HepG2 (cell line): ENCODE measurements at regions not wholly inside any gene's neighbourhood (a gene's known extent, or its start where the extent isn't known, plus 50 kb on each side); places are given as distances from the start of the nearest gene placed in this dataset.

Experiments
- BHLHE40 ChIP-seq: IDR thresholded peaks from 2 replicates; pipeline ENCODE4 v1.6.1; 2011; ENCODE audit warnings: low read length, improper control_type of control experiment
- HDAC2 ChIP-seq: sonication (generic); formaldehyde crosslinking; IDR thresholded peaks from 2 replicates; pipeline ENCODE4 v1.4.0; 2020; ENCODE audit warnings: missing genetic modification reagents
- HNF4A ChIP-seq: sonication (generic); formaldehyde crosslinking; IDR thresholded peaks from 2 replicates; pipeline ENCODE4 v1.4.0; 2020; ENCODE audit warnings: missing genetic modification reagents
- IKZF1 ChIP-seq: fragments of 450-650 bp; IDR thresholded peaks from 2 replicates; pipeline ENCODE4 v1.7.1; 2016
- KLF12 ChIP-seq: sonication (generic); formaldehyde crosslinking; IDR thresholded peaks from 2 replicates; pipeline ENCODE4 v1.4.0; 2020; ENCODE audit warnings: missing genetic modification reagents, borderline replicate concordance
- NR2F6 ChIP-seq, 2 experiments: IDR thresholded peaks; 2 replicates each; pipeline ENCODE4 v1.6.1; 2016; ENCODE audit warnings: antibody characterized with exemption in 1 of 2, mild to moderate bottlenecking in 1 of 2
- POGZ ChIP-seq: sonication (generic); formaldehyde crosslinking; IDR thresholded peaks from 2 replicates; pipeline ENCODE4 v1.4.0; 2020; ENCODE audit warnings: mild to moderate bottlenecking, missing genetic modification reagents
- RBFOX2 ChIP-seq: fragments of 200-400 bp; formaldehyde crosslinking; IDR thresholded peaks from 2 replicates; pipeline ENCODE4 v1.6.1; 2017; ENCODE audit warnings: low read depth, mild to moderate bottlenecking, low read length
- SOX5 ChIP-seq: IDR thresholded peaks from 2 replicates; pipeline ENCODE4 v1.6.1; 2016; ENCODE audit warnings: borderline replicate concordance
- SOX6 ChIP-seq, 2 experiments: fragments of 450-650 bp in 1 of 2; sonication (generic) in 1 of 2; formaldehyde crosslinking in 1 of 2; IDR thresholded peaks; 2 replicates each; pipeline versions ENCODE4 v1.4.0 to v1.6.1; 2017 to 2020; ENCODE audit warnings: antibody characterized with exemption in 1 of 2, mild to moderate bottlenecking in 1 of 2, missing genetic modification reagents in 1 of 2
- THYN1 ChIP-seq: sonication (generic); formaldehyde crosslinking; IDR thresholded peaks from 2 replicates; pipeline ENCODE4 v1.8.1; 2023; ENCODE audit warnings: low read depth, mild to moderate bottlenecking, moderate library complexity, missing genetic modification reagents, borderline replicate concordance
- TSC22D2 ChIP-seq: sonication (generic); formaldehyde crosslinking; IDR thresholded peaks from 2 replicates; pipeline ENCODE4 v1.5.1; 2020; ENCODE audit warnings: missing genetic modification reagents, mild to moderate bottlenecking, borderline replicate concordance
- ZEB1 ChIP-seq: IDR thresholded peaks from 2 replicates; pipeline ENCODE4 v1.6.1; 2012; ENCODE audit warnings: mild to moderate bottlenecking, low read depth, inconsistent platforms; ENCODE audit not compliant: insufficient replicate concordance
- ZFP36 ChIP-seq: fragments of 150-350 bp; IDR thresholded peaks from 2 replicates; pipeline ENCODE4 v1.6.1; 2018; ENCODE audit warnings: borderline replicate concordance, low read length, low read depth; ENCODE audit not compliant: partially characterized antibody
- ZFY ChIP-seq: sonication (generic); formaldehyde crosslinking; IDR thresholded peaks from 2 replicates; pipeline ENCODE4 v1.4.0; 2020; ENCODE audit warnings: missing genetic modification reagents
- ZKSCAN1 ChIP-seq: fragments of 150-350 bp; IDR thresholded peaks from 2 replicates; pipeline ENCODE4 v1.6.1; 2014; ENCODE audit warnings: low read length
- ZMYM4 ChIP-seq: sonication (generic); formaldehyde crosslinking; IDR thresholded peaks from 2 replicates; pipeline ENCODE4 v1.8.1; 2023; ENCODE audit warnings: mild to moderate bottlenecking, missing genetic modification reagents
- ZNF550 ChIP-seq: sonication (generic); formaldehyde crosslinking; IDR thresholded peaks from 2 replicates; pipeline ENCODE4 v1.4.0; 2020; ENCODE audit warnings: mild to moderate bottlenecking, missing genetic modification reagents, borderline replicate concordance
- TF ChIP-seq, protein P1 (sequence below): sonication (generic); formaldehyde crosslinking; IDR thresholded peaks from 2 replicates; pipeline ENCODE4 v1.5.0; 2020; ENCODE audit warnings: mild to moderate bottlenecking, missing genetic modification reagents
- TF ChIP-seq, protein P2 (sequence below): sonication (generic); formaldehyde crosslinking; IDR thresholded peaks from 2 replicates; pipeline ENCODE4 v1.4.0; 2020; ENCODE audit warnings: missing genetic modification reagents
- TF ChIP-seq, protein P3 (sequence below): sonication (generic); formaldehyde crosslinking; IDR thresholded peaks from 2 replicates; pipeline ENCODE4 v1.4.0; 2020; ENCODE audit warnings: missing genetic modification reagents
- TF ChIP-seq, protein P4 (sequence below): IDR thresholded peaks from 2 replicates; pipeline ENCODE4 v1.6.1; 2012; ENCODE audit warnings: inconsistent platforms
- TF ChIP-seq, protein P5 (sequence below): sonication (generic); formaldehyde crosslinking; IDR thresholded peaks from 2 replicates; pipeline ENCODE4 v1.4.0; 2020; ENCODE audit warnings: mild to moderate bottlenecking, missing genetic modification reagents

DNA sequence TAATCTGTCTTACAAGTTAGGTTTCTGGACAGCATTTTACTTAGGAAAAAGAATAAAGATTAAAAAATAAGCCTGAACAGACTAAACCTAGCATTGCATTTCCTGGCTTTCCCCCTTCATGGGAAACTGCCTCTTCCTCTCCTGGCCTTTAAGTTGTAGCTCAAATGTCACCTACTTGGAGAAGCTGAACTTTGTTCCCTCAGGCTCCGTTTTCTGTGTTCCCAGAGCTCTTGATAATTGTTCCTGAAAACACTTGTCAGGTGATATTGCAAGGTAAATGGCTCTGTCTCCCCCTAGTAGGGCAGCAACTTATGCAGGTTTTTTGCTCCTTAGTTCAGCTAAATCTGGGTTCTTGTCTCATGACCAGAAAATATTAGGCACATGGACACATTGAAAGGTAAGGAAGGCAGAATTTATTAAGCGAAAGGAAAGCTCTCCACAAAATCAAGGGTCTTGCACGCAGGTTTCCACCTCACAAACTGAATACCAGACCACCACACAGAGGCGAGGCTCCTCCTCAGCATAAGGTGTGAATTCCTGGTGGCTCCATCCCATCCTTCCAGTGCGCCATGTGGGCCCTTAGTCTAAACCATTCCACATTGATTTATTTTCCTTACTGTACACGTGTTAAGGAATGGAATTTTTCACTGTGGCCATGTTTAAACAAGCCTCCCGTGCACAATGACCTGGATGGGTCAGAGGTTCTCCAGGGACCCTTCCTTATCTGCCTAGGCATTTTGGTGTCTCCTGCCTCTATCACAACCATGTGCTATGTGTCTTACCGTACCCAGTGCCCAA is 229.3 kb downstream of the HNMT start (continued):
- TF ChIP-seq, protein P1, sequence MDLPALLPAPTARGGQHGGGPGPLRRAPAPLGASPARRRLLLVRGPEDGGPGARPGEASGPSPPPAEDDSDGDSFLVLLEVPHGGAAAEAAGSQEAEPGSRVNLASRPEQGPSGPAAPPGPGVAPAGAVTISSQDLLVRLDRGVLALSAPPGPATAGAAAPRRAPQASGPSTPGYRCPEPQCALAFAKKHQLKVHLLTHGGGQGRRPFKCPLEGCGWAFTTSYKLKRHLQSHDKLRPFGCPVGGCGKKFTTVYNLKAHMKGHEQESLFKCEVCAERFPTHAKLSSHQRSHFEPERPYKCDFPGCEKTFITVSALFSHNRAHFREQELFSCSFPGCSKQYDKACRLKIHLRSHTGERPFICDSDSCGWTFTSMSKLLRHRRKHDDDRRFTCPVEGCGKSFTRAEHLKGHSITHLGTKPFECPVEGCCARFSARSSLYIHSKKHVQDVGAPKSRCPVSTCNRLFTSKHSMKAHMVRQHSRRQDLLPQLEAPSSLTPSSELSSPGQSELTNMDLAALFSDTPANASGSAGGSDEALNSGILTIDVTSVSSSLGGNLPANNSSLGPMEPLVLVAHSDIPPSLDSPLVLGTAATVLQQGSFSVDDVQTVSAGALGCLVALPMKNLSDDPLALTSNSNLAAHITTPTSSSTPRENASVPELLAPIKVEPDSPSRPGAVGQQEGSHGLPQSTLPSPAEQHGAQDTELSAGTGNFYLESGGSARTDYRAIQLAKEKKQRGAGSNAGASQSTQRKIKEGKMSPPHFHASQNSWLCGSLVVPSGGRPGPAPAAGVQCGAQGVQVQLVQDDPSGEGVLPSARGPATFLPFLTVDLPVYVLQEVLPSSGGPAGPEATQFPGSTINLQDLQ (CRISPR knock-in tag): no peak
- TF ChIP-seq ZMYM4 (CRISPR knock-in tag) (peak; percentile 87), ZFY (CRISPR knock-in tag) (no peak), NR2F6 (IDR thresholded peaks at IDR 0.05) (no peak), NR2F6 (CRISPR knock-in tag; IDR thresholded peaks at IDR 0.05) (no peak), ZKSCAN1 (0 out of 2 replicates have a peak, but pooled peaks have one; percentile 57), ZEB1 (no peak), IKZF1 (no peak), ZFP36 (no peak), HNF4A (CRISPR knock-in tag) (peak; percentile 36), POGZ (CRISPR knock-in tag) (peak; percentile 79), SOX5 (CRISPR knock-in tag) (no peak), SOX6 (IDR thresholded peaks at IDR 0.05) (no peak), SOX6 (CRISPR knock-in tag; IDR thresholded peaks at IDR 0.05) (peak; percentile 51), KLF12 (CRISPR knock-in tag) (no peak), RBFOX2 (no peak), BHLHE40 (peak; percentile 32; the same call in 1 of the 2 replicates), ZNF550 (no peak), HDAC2 (CRISPR knock-in tag) (no peak), TSC22D2 (CRISPR knock-in tag) (no peak), THYN1 (CRISPR knock-in tag) (no peak)
- TF ChIP-seq, protein P2, sequence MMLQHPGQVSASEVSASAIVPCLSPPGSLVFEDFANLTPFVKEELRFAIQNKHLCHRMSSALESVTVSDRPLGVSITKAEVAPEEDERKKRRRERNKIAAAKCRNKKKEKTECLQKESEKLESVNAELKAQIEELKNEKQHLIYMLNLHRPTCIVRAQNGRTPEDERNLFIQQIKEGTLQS (CRISPR knock-in tag): no peak
- TF ChIP-seq, protein P3, sequence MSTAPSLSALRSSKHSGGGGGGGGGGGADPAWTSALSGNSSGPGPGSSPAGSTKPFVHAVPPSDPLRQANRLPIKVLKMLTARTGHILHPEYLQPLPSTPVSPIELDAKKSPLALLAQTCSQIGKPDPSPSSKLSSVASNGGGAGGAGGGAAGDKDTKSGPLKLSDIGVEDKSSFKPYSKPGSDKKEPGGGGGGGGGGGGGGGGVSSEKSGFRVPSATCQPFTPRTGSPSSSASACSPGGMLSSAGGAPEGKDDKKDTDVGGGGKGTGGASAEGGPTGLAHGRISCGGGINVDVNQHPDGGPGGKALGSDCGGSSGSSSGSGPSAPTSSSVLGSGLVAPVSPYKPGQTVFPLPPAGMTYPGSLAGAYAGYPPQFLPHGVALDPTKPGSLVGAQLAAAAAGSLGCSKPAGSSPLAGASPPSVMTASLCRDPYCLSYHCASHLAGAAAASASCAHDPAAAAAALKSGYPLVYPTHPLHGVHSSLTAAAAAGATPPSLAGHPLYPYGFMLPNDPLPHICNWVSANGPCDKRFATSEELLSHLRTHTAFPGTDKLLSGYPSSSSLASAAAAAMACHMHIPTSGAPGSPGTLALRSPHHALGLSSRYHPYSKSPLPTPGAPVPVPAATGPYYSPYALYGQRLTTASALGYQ (CRISPR knock-in tag): no peak
- TF ChIP-seq, protein P4, sequence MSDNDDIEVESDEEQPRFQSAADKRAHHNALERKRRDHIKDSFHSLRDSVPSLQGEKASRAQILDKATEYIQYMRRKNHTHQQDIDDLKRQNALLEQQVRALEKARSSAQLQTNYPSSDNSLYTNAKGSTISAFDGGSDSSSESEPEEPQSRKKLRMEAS: peak; percentile 50; the same call in 1 of the 2 replicates
- TF ChIP-seq, protein P5, sequence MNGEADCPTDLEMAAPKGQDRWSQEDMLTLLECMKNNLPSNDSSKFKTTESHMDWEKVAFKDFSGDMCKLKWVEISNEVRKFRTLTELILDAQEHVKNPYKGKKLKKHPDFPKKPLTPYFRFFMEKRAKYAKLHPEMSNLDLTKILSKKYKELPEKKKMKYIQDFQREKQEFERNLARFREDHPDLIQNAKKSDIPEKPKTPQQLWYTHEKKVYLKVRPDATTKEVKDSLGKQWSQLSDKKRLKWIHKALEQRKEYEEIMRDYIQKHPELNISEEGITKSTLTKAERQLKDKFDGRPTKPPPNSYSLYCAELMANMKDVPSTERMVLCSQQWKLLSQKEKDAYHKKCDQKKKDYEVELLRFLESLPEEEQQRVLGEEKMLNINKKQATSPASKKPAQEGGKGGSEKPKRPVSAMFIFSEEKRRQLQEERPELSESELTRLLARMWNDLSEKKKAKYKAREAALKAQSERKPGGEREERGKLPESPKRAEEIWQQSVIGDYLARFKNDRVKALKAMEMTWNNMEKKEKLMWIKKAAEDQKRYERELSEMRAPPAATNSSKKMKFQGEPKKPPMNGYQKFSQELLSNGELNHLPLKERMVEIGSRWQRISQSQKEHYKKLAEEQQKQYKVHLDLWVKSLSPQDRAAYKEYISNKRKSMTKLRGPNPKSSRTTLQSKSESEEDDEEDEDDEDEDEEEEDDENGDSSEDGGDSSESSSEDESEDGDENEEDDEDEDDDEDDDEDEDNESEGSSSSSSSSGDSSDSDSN (CRISPR knock-in tag): no peak
